ENCODE measurements at regions not wholly inside any gene's neighbourhood (a gene's known extent, or its start where the extent isn't known, plus 50 kb on each side); places are given as distances from the start of the nearest gene placed in this dataset.

- no peaks in the 10 kb centered on the region for H3K9me3 ChIP-seq (ENCODE audit: low read length)
- H3K4me1 ChIP-seq (ENCODE audit: insufficient read depth, low read length): no peaks in the 10 kb centered on the region
- H3K4me3 ChIP-seq (ENCODE audit: low read length): no peak overlapping the region
- peaks cover 22% of the 10 kb centered on the region for H3K27me3 ChIP-seq (ENCODE audit: insufficient read depth, low read length)
- no peaks in the 10 kb centered on the region for H3K36me3 ChIP-seq (ENCODE audit: insufficient read depth, low read length)
- H2AFZ ChIP-seq (ENCODE audit: low read depth, low read length): no peak overlapping the region
Observed at GRCh38 chr22:49268924-49269323, 558.7 kb downstream of the BRD1 start.

- H2AFZ ChIP-seq (ENCODE audit: low read depth, low read length): no peak overlapping the region
- H3K4me1 ChIP-seq (ENCODE audit: insufficient read depth, low read length): no peaks in the 10 kb centered on the region
- no peaks in the 10 kb centered on the region for H3K9me3 ChIP-seq (ENCODE audit: low read length)
- H3K36me3 ChIP-seq (ENCODE audit: insufficient read depth, low read length): no peaks in the 10 kb centered on the region
- H3K4me3 ChIP-seq (ENCODE audit: low read length): no peak overlapping the region
- peaks cover 22% of the 10 kb centered on the region for H3K27me3 ChIP-seq (ENCODE audit: insufficient read depth, low read length)
Observed at GRCh38 chr22:49267996-49268395, 559.7 kb downstream of the BRD1 start.

- Histone ChIP-seq H3K27me3 (ENCODE audit: insufficient read depth, low read length) (peaks cover 22% of the 10 kb centered on the region), H3K9me3 (ENCODE audit: low read length) (no peaks in the 10 kb centered on the region), H3K4me1 (ENCODE audit: insufficient read depth, low read length) (no peaks in the 10 kb centered on the region), H2AFZ (ENCODE audit: low read depth, low read length) (no peak overlapping the region), H3K4me3 (ENCODE audit: low read length) (no peak overlapping the region), H3K36me3 (ENCODE audit: insufficient read depth, low read length) (no peaks in the 10 kb centered on the region)
Observed at GRCh38 chr22:49266561-49267519, 560.8 kb downstream of the BRD1 start.

GRCh38 chr22:49264696-49265095, 563.0 kb downstream of the BRD1 start:
- Histone ChIP-seq H3K36me3 (ENCODE audit: insufficient read depth, low read length) (no peaks in the 10 kb centered on the region), H3K4me1 (ENCODE audit: insufficient read depth, low read length) (no peaks in the 10 kb centered on the region), H3K27me3 (ENCODE audit: insufficient read depth, low read length) (peaks cover 17% of the 10 kb centered on the region), H2AFZ (ENCODE audit: low read depth, low read length) (no peak overlapping the region), H3K9me3 (ENCODE audit: low read length) (no peaks in the 10 kb centered on the region), H3K4me3 (ENCODE audit: low read length) (no peak overlapping the region)

GRCh38 chr22:49263101-49263500, 564.6 kb downstream of the BRD1 start:
- H3K9me3 ChIP-seq (ENCODE audit: low read length): no peaks in the 10 kb centered on the region

GRCh38 chr22:49262167-49262566, 565.5 kb downstream of the BRD1 start:
- Histone ChIP-seq H3K4me3 (ENCODE audit: low read length) (no peak overlapping the region), H3K36me3 (ENCODE audit: insufficient read depth, low read length) (no peaks in the 10 kb centered on the region), H2AFZ (ENCODE audit: low read depth, low read length) (no peak overlapping the region), H3K4me1 (ENCODE audit: insufficient read depth, low read length) (no peaks in the 10 kb centered on the region), H3K9me3 (ENCODE audit: low read length) (no peaks in the 10 kb centered on the region), H3K27me3 (ENCODE audit: insufficient read depth, low read length) (peaks cover 9% of the 10 kb centered on the region)

More at GRCh38 chr22:49263101-49263500, 564.6 kb downstream of the BRD1 start:
- H3K4me3 ChIP-seq (ENCODE audit: low read length): no peak overlapping the region
- no peaks in the 10 kb centered on the region for H3K36me3 ChIP-seq (ENCODE audit: insufficient read depth, low read length)
- peaks cover 14% of the 10 kb centered on the region for H3K27me3 ChIP-seq (ENCODE audit: insufficient read depth, low read length)
- H3K4me1 ChIP-seq (ENCODE audit: insufficient read depth, low read length): no peaks in the 10 kb centered on the region
- H2AFZ ChIP-seq (ENCODE audit: low read depth, low read length): no peak overlapping the region

GRCh38 chr22:49261616-49262015, 566.1 kb downstream of the BRD1 start:
- H3K4me3 ChIP-seq (ENCODE audit: low read length): no peak overlapping the region
- H3K36me3 ChIP-seq (ENCODE audit: insufficient read depth, low read length): no peaks in the 10 kb centered on the region
- no peak overlapping the region for H2AFZ ChIP-seq (ENCODE audit: low read depth, low read length)
- H3K9me3 ChIP-seq (ENCODE audit: low read length): no peaks in the 10 kb centered on the region
- no peaks in the 10 kb centered on the region for H3K4me1 ChIP-seq (ENCODE audit: insufficient read depth, low read length)
- H3K27me3 ChIP-seq (ENCODE audit: insufficient read depth, low read length): peaks cover 6% of the 10 kb centered on the region

- H2AFZ ChIP-seq (ENCODE audit: low read depth, low read length): no peak overlapping the region
- H3K9me3 ChIP-seq (ENCODE audit: low read length): no peaks in the 10 kb centered on the region
- peaks cover 2% of the 10 kb centered on the region for H3K27me3 ChIP-seq (ENCODE audit: insufficient read depth, low read length)
- H3K4me3 ChIP-seq (ENCODE audit: low read length): no peak overlapping the region
- no peaks in the 10 kb centered on the region for H3K4me1 ChIP-seq (ENCODE audit: insufficient read depth, low read length)
- H3K36me3 ChIP-seq (ENCODE audit: insufficient read depth, low read length): no peaks in the 10 kb centered on the region
Observed at GRCh38 chr22:49260681-49261580, 566.7 kb downstream of the BRD1 start.

- Histone ChIP-seq H3K4me1 (ENCODE audit: insufficient read depth, low read length) (no peaks in the 10 kb centered on the region), H3K36me3 (ENCODE audit: insufficient read depth, low read length) (no peaks in the 10 kb centered on the region), H2AFZ (ENCODE audit: low read depth, low read length) (no peak overlapping the region), H3K9me3 (ENCODE audit: low read length) (no peaks in the 10 kb centered on the region), H3K4me3 (ENCODE audit: low read length) (no peak overlapping the region), H3K27me3 (ENCODE audit: insufficient read depth, low read length) (peaks cover 2% of the 10 kb centered on the region)
Observed at GRCh38 chr22:49259839-49260615, 567.6 kb downstream of the BRD1 start.

GRCh38 chr22:49258107-49259010, 569.3 kb downstream of the BRD1 start:
- Histone ChIP-seq H2AFZ (ENCODE audit: low read depth, low read length) (no peak overlapping the region), H3K27me3 (ENCODE audit: insufficient read depth, low read length) (no peaks in the 10 kb centered on the region), H3K9me3 (ENCODE audit: low read length) (no peaks in the 10 kb centered on the region), H3K36me3 (ENCODE audit: insufficient read depth, low read length) (no peaks in the 10 kb centered on the region), H3K4me3 (ENCODE audit: low read length) (no peak overlapping the region), H3K4me1 (ENCODE audit: insufficient read depth, low read length) (no peaks in the 10 kb centered on the region)

GRCh38 chr22:49257551-49257961, 570.1 kb downstream of the BRD1 start:
- Histone ChIP-seq H2AFZ (ENCODE audit: low read depth, low read length) (no peak overlapping the region), H3K4me3 (ENCODE audit: low read length) (no peak overlapping the region), H3K4me1 (ENCODE audit: insufficient read depth, low read length) (no peaks in the 10 kb centered on the region), H3K9me3 (ENCODE audit: low read length) (no peaks in the 10 kb centered on the region), H3K27me3 (ENCODE audit: insufficient read depth, low read length) (no peaks in the 10 kb centered on the region), H3K36me3 (ENCODE audit: insufficient read depth, low read length) (no peaks in the 10 kb centered on the region)

All from neuron (in vitro differentiated cells).